NB4 (cell line): ENCODE measurements at regions not wholly inside any gene's neighbourhood (a gene's known extent, or its start where the extent isn't known, plus 50 kb on each side); places are given as distances from the start of the nearest gene placed in this dataset.

Experiments used
- CTCF ChIP-seq: IDR thresholded peaks from one replicate; pipeline ENCODE4 v1.5.1; 2012; ENCODE audit warnings: low read depth, low read length
- MAX ChIP-seq: IDR thresholded peaks from 2 replicates; pipeline ENCODE4 v1.6.1; 2011; ENCODE audit warnings: low read depth, low read length
- MYC ChIP-seq: IDR thresholded peaks from 2 replicates; pipeline ENCODE4 v1.6.1; 2011; ENCODE audit warnings: low read depth, low read length
- POLR2A ChIP-seq: IDR thresholded peaks from 2 replicates; pipeline ENCODE4 v1.6.1; 2011; ENCODE audit warnings: mild to moderate bottlenecking; ENCODE audit not compliant: insufficient read length; ENCODE audit errors: extremely low read depth

- TF ChIP-seq CTCF (no peak), POLR2A (no peak), MAX (no peak), MYC (no peak)
Measured at GRCh38 chr2:239895116-239895515, 130.0 kb downstream of the NDUFA10 start.
